GM23248 (cell line): ENCODE measurements at regions not wholly inside any gene's neighbourhood (a gene's known extent, or its start where the extent isn't known, plus 50 kb on each side); places are given as distances from the start of the nearest gene placed in this dataset.

ENCODE experiments used
- EZH2 ChIP-seq: fragments of 200-600 bp; sonication (generic); IDR thresholded peaks from 2 replicates; pipeline ENCODE4 v1.6.1; 2018; ENCODE audit warnings: antibody characterized with exemption, mild to moderate bottlenecking; ENCODE audit not compliant: insufficient read depth, poor library complexity, severe bottlenecking
- EZH2phosphoT487 ChIP-seq: fragments of 200-600 bp; sonication (generic); IDR thresholded peaks from 2 replicates; pipeline ENCODE4 v1.6.1; 2018; ENCODE audit warnings: antibody characterized with exemption, moderate library complexity, mild to moderate bottlenecking, low read depth; ENCODE audit not compliant: insufficient read depth

- no peak for TF ChIP-seq EZH2
- no peak for TF ChIP-seq EZH2phosphoT487
Measured at GRCh38 chr7:9785211-9785610, 1188.5 kb upstream of the PHF14 start.
